A172 (cell line): ENCODE measurements at regions not wholly inside any gene's neighbourhood (a gene's known extent, or its start where the extent isn't known, plus 50 kb on each side); places are given as distances from the start of the nearest gene placed in this dataset.

ENCODE experiments used
- DNase-seq: peaks from one replicate; pipeline ENCODE4 v3.0.0-alpha.2; 2015; ENCODE audit warnings: low spot score

DNA sequence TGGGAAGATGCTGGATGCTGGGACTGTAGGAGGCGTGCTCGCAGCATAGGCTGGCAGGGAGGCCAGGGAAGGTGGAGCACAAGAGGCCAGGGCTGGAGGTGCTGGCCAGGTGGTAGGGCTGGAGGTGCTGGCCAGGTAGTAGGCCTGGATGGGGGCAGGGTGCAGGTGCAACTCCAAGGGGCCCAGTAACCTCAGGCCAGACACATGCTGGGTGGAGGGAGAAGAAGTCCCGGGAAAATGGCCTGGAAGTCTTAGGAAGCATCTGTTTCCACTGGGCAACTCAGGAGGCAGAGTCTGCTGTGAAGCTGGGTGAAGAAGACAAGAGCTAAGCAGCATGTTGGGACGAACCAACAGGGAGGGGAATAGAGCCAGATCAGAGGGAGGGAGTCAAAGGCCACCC is 665.2 kb downstream of the BCL11B start:
- no peak for DNase-seq

DNA sequence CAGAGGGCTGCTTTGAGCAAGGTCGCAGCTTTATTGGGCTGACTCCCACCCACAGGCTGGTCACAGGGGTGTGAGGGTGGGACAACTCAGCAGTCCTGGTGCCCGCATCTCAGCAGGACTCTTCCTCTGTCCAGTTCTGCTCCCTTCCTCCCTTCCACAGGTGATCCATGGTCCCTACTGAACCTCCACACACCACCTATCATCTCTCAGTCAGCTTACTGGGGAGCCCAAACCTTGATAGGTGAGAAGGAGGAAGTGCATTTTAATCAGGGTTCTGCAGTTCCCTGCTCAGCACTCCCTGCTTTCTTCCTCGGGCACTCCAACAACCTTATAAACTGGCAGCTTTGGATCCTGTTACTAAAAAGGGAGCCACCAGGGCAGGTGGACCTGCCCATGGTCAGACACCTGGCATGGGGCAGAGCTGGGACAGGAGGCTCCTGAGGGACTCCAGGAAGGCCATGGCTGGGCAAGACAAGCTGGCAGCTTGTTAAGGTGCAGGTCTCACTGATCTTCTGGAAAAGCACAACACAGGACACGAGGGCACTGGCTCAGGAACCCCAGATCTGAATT is 664.6 kb downstream of the BCL11B start:
- DNase-seq: no peak

DNA sequence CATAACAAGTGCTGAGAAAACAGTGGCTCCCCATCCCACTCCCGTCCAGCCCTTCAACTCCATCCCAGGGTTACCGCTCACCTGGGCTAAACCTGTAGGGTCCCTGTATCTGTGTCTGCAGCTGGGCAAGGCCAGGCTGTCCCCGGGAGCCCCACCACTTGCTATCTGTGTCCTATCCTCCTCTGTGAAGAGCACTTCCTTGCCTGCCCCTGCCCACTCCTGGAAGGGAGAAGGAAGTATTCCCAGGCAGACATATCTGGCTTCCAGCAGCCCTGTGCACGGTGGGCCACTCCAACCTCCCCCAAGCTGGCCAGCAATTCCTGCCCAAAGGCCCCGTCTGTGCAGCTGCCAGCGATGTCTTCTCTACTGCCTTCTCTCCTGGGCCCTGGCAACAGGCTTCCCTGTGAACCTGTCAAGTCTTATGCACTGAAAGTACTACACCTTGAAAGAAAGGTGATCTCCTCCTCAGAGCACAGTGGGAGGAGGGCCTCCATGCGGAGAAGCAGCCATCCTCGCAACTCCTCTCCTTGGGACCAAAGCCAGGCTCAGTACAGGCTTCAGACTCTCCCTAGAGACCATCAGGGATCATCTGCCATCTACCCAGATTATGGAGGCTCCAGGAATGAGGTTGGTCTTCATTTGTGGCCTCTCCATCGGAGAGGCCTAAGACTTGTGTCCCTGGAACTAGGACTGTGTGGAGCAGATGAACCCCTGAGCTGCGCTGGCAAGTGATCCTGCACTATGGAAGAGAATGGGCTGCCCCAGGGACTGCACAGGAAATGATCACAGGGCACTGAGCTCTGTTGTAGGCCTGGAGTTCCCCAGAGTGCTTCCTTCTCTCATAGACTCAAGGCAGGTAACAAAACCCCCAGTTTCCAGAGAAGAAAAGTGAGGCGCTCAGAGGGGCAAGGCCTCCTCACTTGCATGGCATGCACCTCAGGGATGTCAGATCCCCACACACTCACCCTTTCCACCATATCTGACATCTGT is 663.6 kb downstream of the BCL11B start:
- DNase-seq: no peak

DNA sequence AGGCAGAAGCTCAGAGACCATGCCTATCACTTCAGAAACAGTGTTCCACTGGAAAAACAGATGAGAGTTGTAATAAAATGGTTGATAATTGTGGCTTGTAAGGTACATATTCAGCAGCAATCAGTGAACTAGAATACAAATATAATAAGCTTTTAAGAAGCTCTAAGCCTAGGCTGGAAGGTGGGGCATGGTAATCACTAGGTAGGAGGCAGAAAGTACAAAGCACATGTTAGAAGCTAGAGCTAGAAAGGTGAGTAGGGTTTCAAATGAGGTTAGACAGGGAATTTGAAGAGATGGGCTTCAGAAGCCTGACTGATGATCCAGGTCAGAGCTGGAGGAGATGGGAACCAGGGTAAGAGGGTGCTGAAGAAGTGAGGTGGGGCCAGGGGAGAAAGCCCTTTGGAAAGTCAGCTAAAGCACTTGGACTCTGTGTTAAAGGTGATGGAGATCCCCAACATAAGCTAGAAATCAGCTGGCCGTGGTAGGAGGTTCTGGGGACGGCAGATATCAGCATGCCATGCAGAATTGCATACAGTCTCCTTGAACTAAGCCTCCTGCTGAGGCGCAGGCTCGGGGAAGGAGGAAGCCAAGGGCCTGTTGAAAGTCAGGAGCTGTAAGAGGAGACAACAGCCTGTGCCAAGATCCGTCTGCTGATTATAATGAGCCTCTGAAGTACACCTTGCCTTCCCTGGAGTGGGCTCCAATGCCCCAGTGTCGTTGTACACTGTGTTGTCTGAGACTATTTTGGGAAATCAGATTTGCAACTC is 659.4 kb downstream of the BCL11B start:
- DNase-seq: no peak

DNA sequence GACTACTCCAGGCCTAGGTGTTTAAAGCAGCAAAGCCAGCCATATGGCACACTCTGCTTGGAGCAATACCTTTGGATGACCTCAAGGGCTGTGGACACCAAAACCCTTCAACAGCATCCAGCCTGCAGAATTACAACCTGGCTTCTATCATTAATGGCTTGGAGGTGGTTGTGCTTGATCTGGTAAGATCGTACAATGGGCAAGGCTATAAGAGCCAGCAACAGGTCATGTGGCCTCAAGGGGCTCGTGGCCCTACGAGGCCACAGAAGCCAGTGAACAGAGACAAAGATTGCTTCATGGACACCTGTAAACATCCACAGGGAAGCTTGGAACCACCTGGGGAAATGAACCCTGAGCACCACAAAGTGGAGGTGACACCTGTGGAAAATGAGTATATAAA is 657.3 kb downstream of the BCL11B start:
- DNase-seq: no peak

DNA sequence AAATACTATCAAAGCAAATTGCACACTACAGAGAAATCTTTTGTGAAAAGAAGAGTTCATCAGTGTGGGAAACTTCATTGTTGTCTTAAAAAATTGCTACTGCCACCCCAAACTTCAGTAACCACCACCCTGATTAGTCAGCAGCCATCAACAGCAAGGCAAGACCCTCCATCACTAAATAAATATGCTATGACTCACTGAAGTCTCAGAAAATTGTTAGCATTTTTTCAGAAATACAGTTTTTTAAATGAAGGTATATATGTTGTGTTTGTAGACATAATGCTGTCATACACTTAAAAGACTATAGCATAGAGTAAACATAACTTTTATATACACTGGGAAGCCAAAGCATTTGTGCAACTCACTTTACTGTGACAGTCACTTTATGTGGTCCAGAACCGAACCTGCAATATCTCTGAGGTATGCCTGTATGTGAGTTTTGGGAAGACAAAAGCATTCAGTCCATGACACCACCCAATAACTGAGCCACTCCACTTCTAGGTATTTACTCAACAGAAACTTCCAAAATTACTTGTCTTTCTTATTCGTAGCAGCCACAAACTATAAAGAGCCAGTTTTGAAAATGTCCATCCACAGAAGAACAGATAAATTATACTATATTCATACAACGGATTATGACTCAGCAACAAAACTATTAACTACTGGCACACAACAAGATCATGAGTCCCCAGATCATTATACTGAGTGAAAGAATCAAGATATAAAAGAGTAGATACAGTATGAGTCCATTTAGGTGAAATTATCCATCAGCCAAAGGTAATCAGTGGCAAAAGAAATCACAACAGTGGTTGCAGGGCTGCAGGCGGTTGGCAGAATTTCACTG is 649.6 kb downstream of the BCL11B start:
- peak; percentile 0 for DNase-seq

DNA sequence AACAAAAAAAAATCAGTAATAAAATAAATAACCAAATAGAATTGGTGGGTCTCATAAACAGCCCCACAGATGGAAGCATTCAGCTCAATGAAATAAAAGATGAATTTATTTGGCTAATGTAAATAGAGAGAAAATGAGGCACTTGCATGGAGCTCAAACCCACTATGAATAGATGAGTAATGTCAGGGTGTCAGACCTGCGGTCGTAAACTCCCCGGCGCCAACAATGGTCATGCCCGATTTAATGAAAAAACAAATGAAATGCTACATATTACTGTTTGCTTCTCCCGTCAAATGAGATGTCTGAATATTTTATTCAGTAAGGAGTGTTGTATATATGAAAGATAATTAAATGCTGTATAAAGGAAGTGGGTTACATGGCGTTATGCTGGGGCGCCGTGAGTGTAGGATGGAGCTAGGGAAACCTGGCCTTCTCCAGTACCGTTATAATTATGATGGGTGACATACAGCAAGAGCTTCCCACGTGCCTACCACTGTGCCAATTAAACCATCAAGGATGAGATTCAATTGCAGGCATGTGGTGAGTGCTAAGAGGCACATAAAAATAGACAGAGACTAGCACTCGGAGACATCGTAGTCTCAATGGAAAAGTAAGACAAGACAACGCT is 648.1 kb downstream of the BCL11B start:
- no peak for DNase-seq

DNA sequence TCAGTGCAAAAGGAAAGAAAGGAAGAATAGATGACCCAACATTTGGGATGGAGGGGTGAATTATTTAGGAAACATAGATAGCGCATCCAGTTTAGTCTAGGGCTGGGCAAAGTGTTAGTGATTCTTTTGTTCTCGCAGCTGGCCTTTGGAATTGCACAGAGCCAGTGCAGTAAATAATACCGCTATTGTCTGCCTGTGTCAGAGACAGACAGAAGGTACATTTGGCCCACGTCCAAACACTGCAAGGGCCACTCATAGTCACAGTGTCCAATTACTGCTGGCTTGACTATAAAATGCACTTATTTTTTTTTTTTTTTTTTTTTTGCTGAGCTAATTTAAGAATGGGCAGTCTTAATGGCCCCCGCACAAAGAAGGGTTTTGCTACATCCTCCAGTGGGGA is 638.6 kb downstream of the BCL11B start:
- DNase-seq: no peak

DNA sequence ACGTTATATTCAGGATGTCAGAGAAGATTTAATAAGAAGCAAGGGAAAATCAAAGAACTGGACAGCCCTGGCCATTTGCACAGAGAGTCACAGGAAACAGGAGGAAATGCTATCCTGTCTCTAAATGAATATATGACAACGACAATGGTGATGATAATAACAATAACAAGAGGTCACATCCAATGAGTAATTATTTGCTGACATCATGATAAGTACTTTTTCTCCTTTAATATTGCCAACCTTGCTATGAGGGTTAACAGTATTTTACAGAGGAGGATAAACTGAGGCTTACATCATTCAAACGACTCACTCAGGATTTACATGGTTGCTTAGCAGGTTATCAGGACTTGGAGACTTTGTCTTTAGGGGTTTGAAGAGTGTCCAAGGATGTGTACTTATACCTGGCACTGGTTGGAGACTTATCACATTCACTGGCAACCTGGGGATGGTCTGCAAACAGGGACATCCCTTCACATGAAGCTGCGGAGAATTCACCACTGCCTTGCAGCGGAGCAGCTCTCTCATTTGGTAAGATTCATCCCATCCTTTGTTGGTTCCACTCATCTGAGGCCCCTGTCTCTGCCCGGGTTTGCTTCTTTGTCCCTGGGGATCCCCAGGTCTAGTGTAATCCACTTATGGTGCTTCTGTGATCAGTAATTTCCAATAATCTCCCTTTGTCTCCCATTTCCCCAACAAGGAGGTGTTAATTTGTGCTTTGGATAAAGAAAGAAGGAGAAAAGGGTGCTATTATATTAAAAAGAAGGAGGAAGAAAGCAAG is 637.8 kb downstream of the BCL11B start:
- DNase-seq: no peak

DNA sequence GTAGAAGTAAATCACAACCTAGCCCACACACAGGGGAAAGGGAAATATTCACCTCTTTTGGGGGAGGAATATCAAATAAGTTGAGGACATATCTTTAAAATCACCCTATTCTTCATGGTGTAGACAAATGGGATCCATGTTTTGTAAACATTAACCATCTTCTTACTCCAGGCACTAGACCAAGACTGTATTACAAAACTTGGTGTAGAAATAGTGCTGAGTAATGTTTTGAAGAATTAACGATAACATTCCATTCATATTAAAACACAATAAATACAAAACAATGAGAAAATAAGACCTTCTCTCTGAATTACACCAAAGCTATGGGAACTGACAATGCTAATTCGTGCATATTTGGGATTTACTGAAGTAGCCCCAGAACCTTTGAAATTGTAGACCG is 633.6 kb downstream of the BCL11B start:
- no peak for DNase-seq

DNA sequence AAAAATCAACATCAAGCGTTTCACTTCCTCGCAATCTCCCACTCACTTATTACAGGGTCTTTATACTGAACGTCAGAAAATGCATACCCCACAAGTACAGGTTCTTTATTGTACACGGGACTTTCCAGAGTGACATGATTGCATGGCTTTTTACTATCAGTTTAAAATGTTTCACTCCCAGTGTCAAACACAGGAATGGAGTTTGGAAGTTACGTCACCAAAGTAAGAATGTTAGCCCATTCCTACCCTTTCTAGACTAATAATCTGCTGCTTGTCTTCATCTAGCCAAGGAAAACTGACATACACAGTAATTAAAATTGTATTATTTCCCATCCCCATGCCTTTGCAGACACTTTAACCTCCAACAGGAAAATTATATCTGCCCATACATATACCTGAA is 624.2 kb downstream of the BCL11B start:
- no peak for DNase-seq

DNA sequence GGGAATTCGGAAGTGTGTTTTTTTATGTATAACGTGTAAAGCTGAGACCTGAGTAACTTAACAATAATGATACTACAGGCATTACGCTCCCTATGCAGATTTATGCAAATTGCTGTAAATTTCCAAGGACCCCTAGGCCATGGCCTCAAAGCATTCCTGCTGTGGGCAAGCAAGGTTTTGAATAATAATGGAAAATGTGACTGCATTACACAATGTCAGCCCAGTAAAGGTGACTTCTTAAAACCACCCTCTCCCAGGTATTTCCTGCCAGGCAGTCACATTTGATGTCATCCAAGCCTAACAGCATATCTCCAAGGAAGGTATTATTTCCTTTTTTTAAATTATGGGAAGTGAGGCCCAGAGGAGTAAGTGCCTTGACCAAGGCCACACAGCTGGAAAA is 621.0 kb downstream of the BCL11B start:
- no peak for DNase-seq

DNA sequence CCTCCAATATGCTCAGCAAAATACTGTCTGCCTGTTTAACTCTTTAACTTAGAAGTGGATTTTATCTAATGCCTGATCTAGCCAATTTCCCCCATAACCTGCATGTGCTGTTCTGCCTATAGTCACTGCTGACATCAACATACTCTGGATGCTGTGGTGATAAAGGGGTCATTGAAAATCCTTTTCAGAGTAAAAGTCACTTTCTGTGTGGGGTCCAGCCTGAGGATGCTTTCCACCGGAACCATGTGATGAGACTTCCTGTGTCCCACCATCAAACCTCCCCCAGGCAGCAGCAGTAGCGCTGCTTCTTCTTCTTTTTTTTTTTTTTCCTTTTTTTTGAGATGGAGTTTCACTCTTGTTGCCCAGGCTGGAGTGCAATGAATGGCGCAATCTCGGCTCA is 607.0 kb downstream of the BCL11B start:
- DNase-seq: no peak

DNA sequence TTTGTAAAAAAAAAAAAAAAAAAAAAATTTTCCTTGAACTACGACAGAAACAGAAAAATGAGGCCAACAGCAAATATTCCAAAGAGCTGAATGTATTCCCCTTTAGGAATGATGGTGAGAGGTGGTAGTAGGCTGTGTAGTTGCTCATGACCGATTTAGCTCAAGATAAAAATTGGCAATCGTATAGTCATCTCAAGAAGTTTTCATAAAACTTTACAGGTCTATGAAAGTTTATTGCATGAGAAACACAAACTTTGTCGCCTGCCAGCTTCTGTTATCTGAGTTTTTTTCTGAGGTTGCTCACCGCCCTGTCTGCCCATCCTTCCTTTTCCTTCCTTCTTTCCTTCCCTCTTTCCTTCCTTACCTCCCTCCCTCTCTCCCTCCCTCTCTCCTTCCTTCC is 605.5 kb downstream of the BCL11B start:
- DNase-seq: no peak

DNA sequence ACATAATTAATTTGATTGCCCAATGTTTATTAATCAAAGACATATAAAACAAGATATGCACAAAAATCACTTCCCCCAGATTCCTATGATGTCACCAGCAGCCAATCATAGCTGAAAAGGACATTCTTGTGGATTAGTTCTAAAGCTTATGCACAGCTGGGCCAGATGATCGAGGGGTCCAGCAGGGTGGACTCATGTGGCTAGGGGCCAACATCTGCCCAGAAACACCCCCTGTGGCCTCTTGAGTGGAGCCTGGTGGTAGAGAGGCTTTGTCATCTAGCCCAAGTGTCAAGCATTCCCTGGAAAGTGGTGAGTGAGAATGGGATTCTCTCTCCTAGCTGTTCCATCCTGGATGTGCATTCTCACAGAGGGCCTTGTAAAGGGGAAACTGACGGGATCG is 590.0 kb downstream of the BCL11B start:
- no peak for DNase-seq

DNA sequence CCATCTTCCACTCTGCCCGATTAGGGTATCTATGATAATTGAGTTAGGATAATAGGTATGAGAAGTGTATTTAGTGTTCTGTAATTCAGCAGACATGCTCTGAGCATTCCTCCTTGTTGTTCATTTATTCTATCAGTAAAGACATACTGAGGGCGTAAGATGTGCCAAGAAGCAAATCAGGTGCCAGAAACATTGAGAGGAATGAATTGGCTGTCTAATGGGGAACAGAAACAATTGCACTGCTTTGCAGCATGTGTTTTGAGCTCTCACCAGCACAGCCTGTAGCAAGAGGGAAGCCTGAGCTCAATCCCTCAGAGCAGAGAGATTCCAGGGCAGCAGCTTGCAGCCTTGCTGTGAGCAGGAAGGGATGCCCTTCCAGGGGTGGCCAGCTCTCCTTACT is 589.3 kb downstream of the BCL11B start:
- no peak for DNase-seq

DNA sequence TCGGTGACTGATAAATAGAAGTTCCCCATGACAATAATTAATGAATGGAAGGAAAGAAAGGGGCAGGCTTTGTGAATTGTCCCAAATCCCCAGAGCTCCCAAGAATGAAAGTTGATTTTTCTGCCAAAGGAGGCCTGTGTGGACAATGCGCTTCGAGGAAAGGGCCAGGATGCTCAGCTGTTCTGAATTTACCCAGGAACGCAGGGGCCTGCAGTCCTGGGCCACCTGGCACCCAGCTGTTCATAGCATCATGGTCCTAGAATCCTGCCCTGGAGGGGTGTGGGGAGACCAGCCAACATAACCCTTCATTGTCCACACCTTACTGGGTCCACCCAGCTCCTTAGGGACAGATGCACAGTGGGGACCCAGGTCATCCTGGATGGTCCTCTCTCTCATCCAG is 587.5 kb downstream of the BCL11B start:
- DNase-seq: no peak

DNA sequence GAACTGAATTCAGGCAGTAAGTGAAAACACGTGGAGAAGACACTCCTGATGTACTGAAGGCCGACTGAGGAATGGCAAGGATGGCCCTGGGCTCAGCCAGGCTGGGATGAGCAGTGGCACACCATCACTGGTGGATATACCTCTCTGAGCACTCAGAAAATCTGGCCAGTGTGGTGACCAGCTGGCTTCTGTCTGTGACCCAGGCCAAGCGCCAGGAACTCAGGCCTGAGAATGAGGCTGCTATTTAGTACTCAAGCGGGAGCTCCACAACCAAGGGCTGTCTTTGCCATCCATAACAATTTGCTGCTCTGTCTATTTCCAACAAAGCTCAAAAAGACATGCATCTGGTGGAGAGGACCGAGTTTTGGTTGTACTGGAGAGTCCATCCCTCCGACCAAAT is 586.3 kb downstream of the BCL11B start:
- no peak for DNase-seq

DNA sequence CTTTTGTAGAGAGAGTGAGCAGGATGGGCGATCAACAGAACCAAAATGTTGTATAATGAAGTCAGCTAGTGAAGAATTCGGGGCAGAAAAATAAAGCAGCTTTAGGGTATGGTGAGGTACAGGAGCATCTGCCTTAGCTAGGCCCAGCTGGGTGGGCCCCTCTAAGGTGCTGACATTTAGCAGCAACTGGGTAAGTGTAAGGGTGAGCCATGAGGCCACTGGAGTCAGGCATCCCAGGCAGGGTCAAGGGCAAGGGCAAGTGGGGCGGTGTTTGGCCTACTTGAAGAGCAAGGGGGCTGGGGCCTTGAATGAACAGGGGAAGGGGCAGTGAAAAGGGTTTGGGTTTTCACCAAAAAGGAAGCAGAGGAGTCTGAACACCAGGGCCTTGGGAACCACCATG is 583.6 kb downstream of the BCL11B start:
- no peak for DNase-seq

DNA sequence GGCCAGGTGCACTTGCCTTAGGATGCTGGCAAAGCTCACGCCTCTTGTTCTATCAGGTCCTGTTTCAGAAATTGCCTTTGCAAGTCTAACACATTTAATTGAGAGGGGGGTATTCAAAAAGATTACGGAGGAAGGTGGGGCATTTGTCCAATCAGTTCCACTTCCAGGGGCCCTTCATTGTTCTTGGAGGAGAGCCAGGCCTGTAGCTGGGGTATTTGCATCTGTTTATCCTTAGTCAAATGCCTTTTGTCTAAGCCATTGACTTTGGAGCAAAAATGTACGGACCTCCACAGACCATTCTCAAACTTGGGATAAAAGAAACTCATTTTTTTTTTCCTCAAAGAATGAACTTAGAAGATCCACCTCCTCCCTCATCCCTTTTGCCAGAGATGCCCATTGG is 582.0 kb downstream of the BCL11B start:
- no peak for DNase-seq

DNA sequence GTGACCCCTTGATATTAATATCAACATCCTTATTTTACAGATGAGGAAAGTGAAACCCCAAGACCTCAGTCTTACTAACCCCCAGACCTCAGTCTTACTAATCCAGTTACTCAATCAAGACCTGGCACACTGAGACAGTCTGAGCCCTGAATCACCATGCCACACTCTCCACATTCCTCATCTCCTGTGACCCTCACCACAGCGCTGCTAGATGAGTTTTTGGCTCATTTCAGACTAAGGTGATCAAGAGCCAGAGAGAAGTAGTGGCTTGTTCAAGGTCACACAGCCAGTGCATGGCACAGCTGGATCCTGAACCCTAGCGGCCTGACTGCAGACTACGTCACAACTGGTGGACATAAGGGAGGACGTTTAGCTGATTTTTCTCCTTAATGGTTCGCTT is 579.2 kb downstream of the BCL11B start:
- DNase-seq: no peak
